ENCODE measurements at regions not wholly inside any gene's neighbourhood (a gene's known extent, or its start where the extent isn't known, plus 50 kb on each side); places are given as distances from the start of the nearest gene placed in this dataset.

- no peak for DNase-seq
These were observed 524.6 kb upstream of the CDH4 start for GRCh38 chr20:60727425-60727824.

- no peak for DNase-seq
These were observed 523.4 kb upstream of the CDH4 start for GRCh38 chr20:60728705-60729104.

GRCh38 chr20:60729135-60729900, 522.7 kb upstream of the CDH4 start:
- no peak for DNase-seq

DNA sequence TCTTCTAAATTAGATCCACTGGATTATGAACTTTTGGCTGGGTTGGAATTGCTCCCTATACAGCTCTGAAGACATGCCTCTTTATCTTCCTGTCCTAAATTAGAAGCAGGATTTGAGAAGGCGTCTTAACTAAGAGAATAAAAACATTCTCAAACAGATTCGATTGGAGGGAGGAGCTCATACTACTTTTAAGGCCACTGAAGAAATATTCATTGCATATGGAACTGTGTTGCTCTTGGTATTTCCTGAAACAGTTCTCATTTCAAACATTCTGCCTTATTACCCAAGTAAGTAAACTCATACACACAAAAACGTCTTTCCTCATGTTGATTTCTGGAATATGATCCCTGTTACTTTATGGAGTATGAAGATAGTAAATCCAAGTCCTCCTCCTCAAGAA, 519.7 kb upstream of the CDH4 start:
- no peak for DNase-seq

DNA sequence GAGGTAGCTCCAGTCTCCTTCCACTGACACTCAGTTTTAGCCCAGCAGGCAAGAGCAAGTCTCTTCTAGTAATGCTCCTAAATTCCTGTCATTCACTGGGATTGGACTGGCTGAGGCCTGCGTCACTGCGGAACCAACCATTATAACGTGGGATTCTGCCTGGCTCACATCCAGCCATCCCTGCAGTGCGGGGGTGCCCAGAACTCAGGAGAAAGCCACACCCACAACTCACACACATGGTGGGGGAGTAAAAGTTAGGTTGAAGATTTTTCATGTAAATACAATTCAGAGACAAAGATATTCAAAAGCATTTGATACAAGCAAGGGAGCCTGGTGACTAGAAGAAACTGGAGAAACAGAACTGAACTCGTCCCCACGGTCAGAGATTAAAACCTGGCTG, 504.0 kb upstream of the CDH4 start:
- DNase-seq: no peak

DNA sequence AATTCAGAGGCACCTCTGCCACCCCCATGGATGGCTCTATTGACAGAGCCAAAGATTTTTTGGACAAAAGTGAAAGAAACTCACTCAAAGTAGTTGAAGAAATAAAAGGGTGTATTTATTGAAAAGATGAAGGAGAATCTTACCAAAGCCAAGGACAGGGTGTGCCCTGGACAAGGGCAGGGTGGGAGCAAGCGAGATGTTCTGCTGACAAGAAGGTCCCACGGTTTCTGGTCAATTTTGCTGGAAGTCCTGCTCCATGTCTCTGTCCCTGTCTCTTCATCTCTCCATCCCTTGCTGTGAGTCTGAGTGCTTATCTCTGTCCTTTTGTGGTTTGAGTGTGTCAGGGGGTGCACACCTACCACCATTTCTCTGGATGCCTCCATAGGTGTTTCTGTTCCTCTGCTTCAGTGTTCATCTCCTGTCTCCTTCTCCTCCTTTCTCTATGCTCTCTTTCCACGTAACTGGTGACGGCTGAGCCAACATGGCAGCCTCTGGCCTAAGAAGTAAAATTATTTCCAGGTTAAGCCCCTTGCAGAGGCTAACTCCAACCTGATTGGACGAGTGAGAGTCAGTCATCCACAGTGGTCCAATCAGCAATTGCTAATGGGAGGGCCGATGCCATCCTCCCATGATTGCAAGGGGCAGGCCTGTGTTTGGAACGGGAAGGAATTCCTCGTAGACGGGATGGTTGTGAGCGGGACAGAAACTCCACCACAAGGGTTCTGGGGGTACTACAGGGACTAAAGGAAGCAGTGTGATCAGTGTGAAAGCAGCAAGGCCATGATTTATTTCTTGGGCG, 502.1 kb upstream of the CDH4 start:
- DNase-seq: no peak

GRCh38 chr20:60750909-60751308, 501.2 kb upstream of the CDH4 start:
- no peak for DNase-seq

- DNase-seq: no peak
These were observed 500.2 kb upstream of the CDH4 start for GRCh38 chr20:60751826-60752225.

DNA sequence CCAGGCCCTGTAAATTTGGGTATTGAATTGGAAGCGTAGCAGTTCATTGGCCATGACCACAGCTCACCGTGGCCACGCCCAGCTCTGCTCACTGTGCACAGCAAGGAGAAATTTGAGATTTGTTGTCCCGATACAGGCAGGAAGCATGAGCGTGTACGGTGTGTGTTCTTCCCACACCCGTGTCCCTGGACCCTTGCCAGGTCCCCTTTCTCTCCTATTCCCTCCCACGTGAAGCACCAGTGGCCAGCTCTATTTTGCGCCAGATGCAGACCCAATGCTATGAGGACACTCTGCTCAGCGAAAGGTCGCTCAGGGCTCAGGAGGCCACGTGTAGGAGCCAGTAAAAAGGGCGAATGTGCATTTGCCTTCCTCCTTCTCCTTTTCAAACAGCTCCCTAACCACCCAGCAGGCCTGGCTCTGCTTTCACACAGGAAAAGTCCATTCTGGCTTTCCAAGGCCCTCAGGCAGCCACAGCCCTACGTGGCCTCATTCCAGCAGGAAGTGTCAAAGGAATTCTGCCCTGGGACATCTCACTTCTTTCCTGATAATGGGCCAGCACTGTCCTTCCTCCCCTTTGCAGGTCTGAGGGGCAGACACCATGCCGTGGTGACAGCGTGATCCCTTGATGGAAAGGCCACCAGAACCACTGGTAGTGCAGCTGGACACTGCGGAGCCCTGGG, 499.2 kb upstream of the CDH4 start:
- no peak for DNase-seq

DNA sequence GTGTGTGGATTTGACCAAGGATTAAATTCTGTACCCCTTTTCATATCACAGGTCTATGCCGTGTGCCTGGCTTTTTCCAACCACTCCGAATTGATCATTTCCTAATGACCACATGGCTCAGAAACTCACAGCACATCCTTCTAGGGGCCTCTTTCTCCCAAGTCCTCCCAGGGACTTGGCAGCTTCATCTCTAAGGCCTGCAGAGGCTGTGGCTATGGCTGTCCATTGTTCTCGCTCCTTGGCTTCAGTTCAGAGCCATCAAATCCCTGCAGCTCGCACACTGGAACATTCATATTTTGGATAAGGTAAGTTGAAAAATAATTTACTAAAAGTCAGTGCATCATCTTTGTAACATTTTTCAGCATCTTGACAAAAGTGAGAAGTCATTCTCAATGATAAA, 497.2 kb upstream of the CDH4 start:
- DNase-seq: no peak

GRCh38 chr20:60759651-60760050, 492.4 kb upstream of the CDH4 start:
- DNase-seq: no peak

DNA sequence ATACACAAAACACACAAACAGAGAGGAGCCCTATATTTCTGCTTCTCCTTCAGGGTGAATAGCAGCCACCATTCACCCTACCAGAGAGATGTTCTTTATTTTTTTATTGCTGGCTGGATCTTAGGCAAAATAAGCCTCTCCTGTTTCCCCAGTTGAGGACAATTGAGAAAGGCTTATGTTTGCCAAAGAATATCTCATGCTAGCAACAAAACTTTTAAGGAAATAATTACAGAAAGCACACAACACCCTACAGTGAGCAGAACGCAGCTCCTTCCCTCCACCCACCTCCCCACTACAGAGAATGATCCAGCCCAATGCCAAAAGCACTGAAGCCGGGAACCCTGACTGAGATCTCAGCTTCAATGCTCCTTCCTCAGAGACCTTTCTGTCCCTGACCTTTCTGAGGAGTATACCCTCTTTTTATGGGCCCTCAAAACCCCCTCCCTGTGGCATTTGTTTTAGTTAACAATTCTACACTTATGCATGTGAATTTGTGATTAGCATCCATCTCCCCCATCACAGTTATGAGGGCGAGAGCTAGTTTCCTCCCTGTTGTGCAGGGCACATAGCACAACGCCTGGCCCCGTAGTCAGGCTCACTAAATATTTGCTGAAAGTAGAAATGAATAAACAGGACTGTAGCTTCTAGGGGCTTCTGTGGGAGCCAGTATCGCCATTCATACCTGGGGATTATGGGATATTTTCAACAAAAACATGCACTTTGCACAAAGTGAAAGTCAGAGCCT, 491.6 kb upstream of the CDH4 start:
- no peak for DNase-seq

GRCh38 chr20:60761056-60761455, 491.0 kb upstream of the CDH4 start:
- no peak for DNase-seq

GRCh38 chr20:60762386-60762785, 489.7 kb upstream of the CDH4 start:
- no peak for DNase-seq

- DNase-seq: no peak
These were observed 487.7 kb upstream of the CDH4 start for GRCh38 chr20:60764328-60764727.

DNA sequence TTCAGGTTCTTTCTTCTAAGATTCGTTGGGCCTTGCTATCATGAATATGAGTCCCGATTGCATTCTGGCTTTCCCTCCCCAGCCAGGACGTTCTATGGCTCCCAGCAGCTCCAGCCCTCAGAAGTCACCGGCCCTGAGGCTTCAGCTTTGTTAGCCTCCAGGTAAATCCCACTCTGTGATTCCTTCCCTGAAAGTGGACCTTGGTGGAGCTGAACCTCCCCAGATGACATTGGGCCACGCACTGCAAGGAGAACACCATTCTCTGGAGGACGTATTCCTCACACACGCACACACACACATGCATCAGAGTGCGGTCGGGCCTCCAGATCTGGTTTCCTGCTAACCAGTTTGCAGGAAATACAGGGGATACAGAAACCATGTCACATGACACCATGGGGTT, 487.3 kb upstream of the CDH4 start:
- no peak for DNase-seq

- no peak for DNase-seq
These were observed 486.1 kb upstream of the CDH4 start for GRCh38 chr20:60765821-60766403.

DNA sequence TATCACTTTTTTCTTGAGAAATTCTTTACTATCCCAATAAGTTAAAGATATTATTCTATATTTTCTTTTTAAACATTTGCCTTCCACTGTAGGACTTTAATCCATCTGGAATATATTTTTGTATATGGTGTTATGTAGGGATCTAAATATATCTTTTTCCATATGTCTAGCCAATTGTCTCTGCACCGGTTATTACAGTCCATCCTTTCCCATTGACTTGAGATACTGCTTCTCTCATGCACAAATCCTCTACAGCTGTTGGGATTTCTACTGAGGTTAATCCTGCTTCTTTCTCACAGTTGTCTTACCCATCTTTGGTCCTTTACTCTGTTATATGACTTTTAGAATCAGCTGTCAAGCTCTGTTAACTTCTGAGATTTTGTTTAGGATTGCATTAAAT, 483.8 kb upstream of the CDH4 start:
- DNase-seq: no peak

- DNase-seq: no peak
These were observed 471.6 kb upstream of the CDH4 start for GRCh38 chr20:60780388-60781025.

DNA sequence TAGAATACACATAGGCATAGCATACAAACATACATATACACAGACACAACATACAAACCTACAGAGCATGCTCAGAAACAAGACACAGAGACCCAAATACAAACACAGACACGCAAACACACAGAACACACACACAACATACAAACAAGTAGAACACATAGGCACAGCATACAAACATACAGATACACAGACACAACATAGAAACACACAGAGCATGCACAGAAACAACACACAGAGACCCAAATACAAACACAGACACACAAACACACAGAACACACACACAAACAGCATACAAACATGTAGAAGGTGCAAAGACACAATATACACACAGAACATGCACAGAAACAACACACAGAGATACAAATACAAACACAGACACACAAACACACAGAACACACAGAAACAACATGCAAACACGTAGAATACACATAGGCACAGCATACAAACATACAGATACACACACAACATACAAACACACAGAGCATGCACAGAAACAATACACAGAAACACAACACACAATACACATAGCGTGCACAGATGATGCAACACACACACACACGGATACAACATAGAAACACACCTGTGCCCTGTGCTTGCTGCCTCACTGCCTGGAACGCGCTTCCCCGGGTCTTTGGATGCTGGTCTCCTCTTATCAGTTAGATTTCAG, 469.0 kb upstream of the CDH4 start:
- DNase-seq: no peak

- no peak for DNase-seq
These were observed 466.8 kb upstream of the CDH4 start for GRCh38 chr20:60785301-60785700.

DNA sequence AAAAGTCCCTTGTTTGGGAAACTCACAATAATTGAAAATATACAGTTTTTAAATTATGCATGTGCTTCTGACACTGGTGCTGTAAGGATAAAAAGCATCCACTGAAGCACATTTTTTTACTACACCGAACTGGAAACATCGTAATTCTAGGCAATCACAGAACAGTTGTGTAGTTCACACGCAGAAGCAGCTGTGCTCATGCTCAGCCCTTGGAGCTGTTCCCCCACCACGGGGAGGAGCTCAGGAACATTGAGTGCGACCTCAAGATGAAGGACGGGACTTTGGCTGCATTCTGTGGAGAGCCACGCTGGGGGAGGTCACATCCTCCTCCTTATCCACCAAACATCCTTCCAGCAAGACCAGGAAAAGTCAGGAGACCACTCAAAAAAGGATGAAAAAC, 466.3 kb upstream of the CDH4 start:
- no peak for DNase-seq

Data from suppressor macrophage treated with lipopolysaccharide for 1 hour (primary cell).